ENCODE measurements at regions not wholly inside any gene's neighbourhood (a gene's known extent, or its start where the extent isn't known, plus 50 kb on each side); places are given as distances from the start of the nearest gene placed in this dataset.

- no TSS peak for BruUV-seq (replicated peaks)
- Histone ChIP-seq H3K9me2 (ENCODE audit: insufficient read depth, low read length) (no peaks in the 10 kb centered on the region), H3K79me2 (ENCODE audit: insufficient read depth, low read depth, low read length) (no peaks in the 10 kb centered on the region), H3K36me3 (ENCODE audit: insufficient read depth, low read length) (no peaks in the 10 kb centered on the region), H4K20me1 (ENCODE audit: insufficient read depth, low read length) (no peaks in the 10 kb centered on the region), H2AFZ (ENCODE audit: low read length) (no peak overlapping the region), H3K4me3 (ENCODE audit: low read depth, low read length, poor library complexity, severe bottlenecking) (no peak overlapping the region), H3K27ac (ENCODE audit: low read depth, low read length, poor library complexity, severe bottlenecking) (no peak overlapping the region), H3K9me3 (ENCODE audit: low read length) (no peaks in the 10 kb centered on the region), H3K4me2 (ENCODE audit: low read length) (no peak overlapping the region), H3K4me1 (ENCODE audit: insufficient read depth, low read length, poor library complexity, severe bottlenecking) (no peaks in the 10 kb centered on the region)
- DNase-seq (ENCODE audit: low spot score): no peak
- CTCF ChIA-PET (ENCODE audit: unreplicated experiment): no interaction called here
- POLR2A ChIA-PET: no interaction called here
- TF ChIP-seq CTCF (conservative IDR thresholded peaks at IDR 0.05; ENCODE audit: low read length) (no peak), EZH2phosphoT487 (IDR thresholded peaks at IDR 0.05; ENCODE audit: borderline replicate concordance, low read depth, low read length) (no peak)
- intact Hi-C loops (cut with micrococcal nuclease; ENCODE audit: unreplicated experiment): no loop called here
These were observed 115.4 kb downstream of the TEX36 start for GRCh38 chr10:125567529-125567928.

GRCh38 chr10:125565046-125565445, 117.9 kb downstream of the TEX36 start:
- H3K9me2 ChIP-seq (ENCODE audit: insufficient read depth, low read length): no peaks in the 10 kb centered on the region
- CTCF ChIA-PET (ENCODE audit: unreplicated experiment): interaction anchor here (0.5 kb wide), 1 partner anchor 130 kb away, joined by 3 read pairs; no protein-coding TSS in a partner anchor
- no peaks in the 10 kb centered on the region for H3K9me3 ChIP-seq (ENCODE audit: low read length)
- H3K4me3 ChIP-seq (ENCODE audit: low read depth, low read length, poor library complexity, severe bottlenecking): no peak overlapping the region
- BruUV-seq (replicated peaks): no TSS peak
- TF ChIP-seq CTCF (conservative IDR thresholded peaks at IDR 0.05; ENCODE audit: low read length) (no peak), EZH2phosphoT487 (IDR thresholded peaks at IDR 0.05; ENCODE audit: borderline replicate concordance, low read depth, low read length) (no peak)
- no peak for DNase-seq (ENCODE audit: low spot score)
- H2AFZ ChIP-seq (ENCODE audit: low read length): no peak overlapping the region
- no peaks in the 10 kb centered on the region for H3K4me1 ChIP-seq (ENCODE audit: insufficient read depth, low read length, poor library complexity, severe bottlenecking)
- H3K4me2 ChIP-seq (ENCODE audit: low read length): no peak overlapping the region
- POLR2A ChIA-PET: no interaction called here
- intact Hi-C loops (cut with micrococcal nuclease; ENCODE audit: unreplicated experiment): no loop called here
- no peak overlapping the region for H3K27ac ChIP-seq (ENCODE audit: low read depth, low read length, poor library complexity, severe bottlenecking)
- no peaks in the 10 kb centered on the region for H4K20me1 ChIP-seq (ENCODE audit: insufficient read depth, low read length)
- no peaks in the 10 kb centered on the region for H3K36me3 ChIP-seq (ENCODE audit: insufficient read depth, low read length)
- no peaks in the 10 kb centered on the region for H3K79me2 ChIP-seq (ENCODE audit: insufficient read depth, low read depth, low read length)

- Histone ChIP-seq H3K4me2 (ENCODE audit: low read length) (no peak overlapping the region), H2AFZ (ENCODE audit: low read length) (no peak overlapping the region), H3K27ac (ENCODE audit: low read depth, low read length, poor library complexity, severe bottlenecking) (no peak overlapping the region), H3K9me2 (ENCODE audit: insufficient read depth, low read length) (no peaks in the 10 kb centered on the region), H3K4me1 (ENCODE audit: insufficient read depth, low read length, poor library complexity, severe bottlenecking) (no peaks in the 10 kb centered on the region), H3K79me2 (ENCODE audit: insufficient read depth, low read depth, low read length) (no peaks in the 10 kb centered on the region), H4K20me1 (ENCODE audit: insufficient read depth, low read length) (no peaks in the 10 kb centered on the region), H3K4me3 (ENCODE audit: low read depth, low read length, poor library complexity, severe bottlenecking) (no peak overlapping the region), H3K36me3 (ENCODE audit: insufficient read depth, low read length) (no peaks in the 10 kb centered on the region), H3K9me3 (ENCODE audit: low read length) (no peaks in the 10 kb centered on the region)
- intact Hi-C loops (cut with micrococcal nuclease; ENCODE audit: unreplicated experiment): no loop called here
- TF ChIP-seq CTCF (conservative IDR thresholded peaks at IDR 0.05; ENCODE audit: low read length): no peak
- no peak for TF ChIP-seq EZH2phosphoT487 (IDR thresholded peaks at IDR 0.05; ENCODE audit: borderline replicate concordance, low read depth, low read length)
- ChIA-PET POLR2A (no interaction called here), CTCF (ENCODE audit: unreplicated experiment) (no interaction called here)
- no peak for DNase-seq (ENCODE audit: low spot score)
- no TSS peak for BruUV-seq (replicated peaks)
These were observed 118.4 kb downstream of the TEX36 start for GRCh38 chr10:125564570-125564969.

Measured in OCI-LY7 (cell line).